Activated naive CD4-positive, alpha-beta T cell (primary cell): ENCODE measurements at regions not wholly inside any gene's neighbourhood (a gene's known extent, or its start where the extent isn't known, plus 50 kb on each side); places are given as distances from the start of the nearest gene placed in this dataset.
"Not testable (repeated sequence)": the region's sequence is repeated elsewhere in the genome, so short reads cannot be mapped to it uniquely, and the experiment has no call there.

Experiments
- DNase-seq, 4 experiments: peaks; one replicate each; lab custom pipeline; 2025; lab: John Stamatoyannopoulos, UW

GRCh38 chr2:35301369-35301768 is 1054.2 kb upstream of the CRIM1 start:
- no peak for DNase-seq

- DNase-seq, result no peak
These were observed 1057.1 kb upstream of the CRIM1 start for GRCh38 chr2:35298493-35298892.

- DNase-seq, result no peak
These were observed 1058.2 kb upstream of the CRIM1 start for GRCh38 chr2:35297403-35297802.

- no peak for DNase-seq
These were observed 1060.8 kb upstream of the CRIM1 start for GRCh38 chr2:35294636-35295263.

GRCh38 chr2:35293261-35293660 is 1062.3 kb upstream of the CRIM1 start:
- DNase-seq, result no peak

GRCh38 chr2:35292199-35292598 is 1063.4 kb upstream of the CRIM1 start:
- DNase-seq, result no peak

GRCh38 chr2:35281702-35282101 is 1073.9 kb upstream of the CRIM1 start:
- DNase-seq, result no peak

GRCh38 chr2:35255826-35256225 is 1099.8 kb upstream of the CRIM1 start:
- DNase-seq, result no peak

- DNase-seq, result no peak
These were observed 1104.4 kb upstream of the CRIM1 start for GRCh38 chr2:35251156-35251555.

- no peak for DNase-seq
These were observed 1108.9 kb upstream of the CRIM1 start for GRCh38 chr2:35246702-35247101.

- DNase-seq, result no peak
These were observed 1127.0 kb upstream of the CRIM1 start for GRCh38 chr2:35228584-35228983.

GRCh38 chr2:35220461-35220860 is 1135.1 kb upstream of the CRIM1 start:
- no peak for DNase-seq

GRCh38 chr2:35204881-35205280 is 1150.7 kb upstream of the CRIM1 start:
- DNase-seq, result no peak

GRCh38 chr2:35204323-35204722 is 1151.3 kb upstream of the CRIM1 start:
- no peak for DNase-seq

GRCh38 chr2:35199298-35199697 is 1156.3 kb upstream of the CRIM1 start:
- no peak for DNase-seq

GRCh38 chr2:35185861-35186412 is 1169.6 kb upstream of the CRIM1 start:
- no peak for DNase-seq

GRCh38 chr2:35184471-35184870 is 1171.1 kb upstream of the CRIM1 start:
- no peak for DNase-seq

- DNase-seq, result not testable (repeated sequence)
These were observed 1178.9 kb upstream of the CRIM1 start for GRCh38 chr2:35176726-35177125.

- DNase-seq, result no peak
These were observed 1180.7 kb upstream of the CRIM1 start for GRCh38 chr2:35174845-35175244.

- no peak for DNase-seq
These were observed 1182.9 kb upstream of the CRIM1 start for GRCh38 chr2:35172687-35173086.

- DNase-seq, result no peak
These were observed 1187.2 kb upstream of the CRIM1 start for GRCh38 chr2:35168351-35168750.

GRCh38 chr2:35163948-35164347 is 1191.6 kb upstream of the CRIM1 start:
- DNase-seq, result no peak

GRCh38 chr2:35160871-35161270 is 1194.7 kb upstream of the CRIM1 start:
- DNase-seq, result no peak

GRCh38 chr2:35125871-35126270 is 1229.7 kb upstream of the CRIM1 start:
- no peak for DNase-seq
